Stimulated activated CD4-positive, alpha-beta T cell treated with anti-CD3 and anti-CD28 coated beads, Interleukin-4, amount 100 ng/mL, for 24 hours (primary cell): ENCODE measurements at regions not wholly inside any gene's neighbourhood (a gene's known extent, or its start where the extent isn't known, plus 50 kb on each side); places are given as distances from the start of the nearest gene placed in this dataset.
"Not testable (repeated sequence)": the region's sequence is repeated elsewhere in the genome, so short reads cannot be mapped to it uniquely, and the experiment has no call there.

Experiments used
- DNase-seq: peaks from one replicate; pipeline ENCODE4 v3.0.0-alpha.2; 2020

DNA sequence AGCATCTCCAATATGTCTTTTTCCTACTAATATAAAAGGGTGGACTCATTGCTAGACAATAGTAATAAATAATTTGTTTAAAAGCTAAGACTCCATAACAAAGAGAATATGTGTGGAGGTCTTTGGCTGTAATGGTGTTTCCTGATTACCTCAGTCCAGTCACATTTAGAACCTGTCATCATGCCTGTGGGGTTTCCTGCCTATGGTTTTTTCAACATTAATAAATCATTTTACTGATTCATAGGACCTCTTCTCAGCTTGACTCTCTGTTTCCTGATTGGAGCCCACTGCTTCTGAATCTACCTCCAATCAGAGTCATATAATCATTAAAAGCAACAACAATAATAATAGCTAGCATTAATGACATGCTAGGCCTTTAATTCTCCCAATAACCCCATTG, 52.4 kb upstream of the GNAI1 start:
- no peak for DNase-seq

DNA sequence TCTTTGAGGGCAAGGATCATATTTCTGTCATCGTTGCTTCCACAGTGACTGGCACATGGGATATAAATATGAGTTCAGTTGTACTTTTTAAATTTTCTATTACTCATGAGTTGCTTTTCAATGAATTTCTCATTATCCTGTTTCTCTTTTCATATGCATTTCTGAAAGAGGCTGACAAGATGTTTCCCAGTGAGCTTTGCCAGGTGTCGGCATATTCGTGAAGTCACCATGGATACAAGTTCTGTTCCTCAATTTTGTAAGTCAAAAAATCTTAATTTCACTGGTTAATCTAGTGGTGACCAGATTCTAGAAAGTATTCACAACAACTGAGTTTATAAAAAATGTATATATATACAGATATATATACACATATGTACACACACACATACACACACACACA, 55.7 kb upstream of the GNAI1 start:
- DNase-seq = no peak

DNA sequence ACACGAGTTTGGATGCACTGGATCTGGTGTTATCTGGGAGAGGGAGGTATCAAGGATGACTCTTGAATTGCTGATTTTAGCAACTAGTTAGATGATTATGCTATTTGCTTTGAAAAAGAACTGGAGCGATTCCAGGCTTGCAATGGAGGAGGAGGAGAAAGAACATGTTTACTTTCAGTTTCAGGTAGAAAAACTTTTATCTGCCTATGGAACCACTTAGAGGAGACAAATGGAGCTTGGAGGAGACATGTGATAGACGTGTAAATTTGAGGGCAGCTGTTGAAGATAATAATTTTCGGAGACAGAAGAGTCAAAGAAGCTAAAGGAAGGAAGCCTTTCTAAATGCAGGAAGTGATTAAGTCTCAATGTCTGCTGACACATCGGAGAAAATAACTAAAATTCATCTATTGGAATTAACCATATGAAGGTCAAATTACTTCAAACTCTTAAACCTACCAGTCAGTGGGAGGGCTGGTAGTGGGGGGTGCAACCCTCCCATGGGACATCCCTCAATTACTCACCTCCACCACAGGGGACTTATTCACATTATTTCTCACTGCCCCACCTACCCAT, 56.4 kb upstream of the GNAI1 start:
- peak; percentile 13 for DNase-seq

DNA sequence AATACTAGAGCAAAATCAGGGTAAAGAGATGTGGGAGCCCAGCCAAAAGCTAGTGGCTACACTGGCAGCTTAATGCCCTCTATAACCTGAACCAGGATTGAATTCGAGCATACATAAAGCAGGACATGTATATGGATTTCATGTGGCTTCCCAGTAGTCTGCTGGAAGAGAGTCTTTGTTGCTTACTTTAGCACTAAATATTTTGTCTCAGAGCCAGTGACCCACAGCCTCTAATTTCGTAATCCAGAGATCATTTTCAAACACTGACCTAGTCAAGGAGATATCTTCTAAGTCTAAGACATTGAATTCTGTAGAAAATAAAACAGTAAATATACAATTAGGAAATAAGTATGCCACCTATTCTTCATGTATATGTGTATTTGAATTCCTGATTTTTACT, 64.2 kb upstream of the GNAI1 start:
- no peak for DNase-seq

DNA sequence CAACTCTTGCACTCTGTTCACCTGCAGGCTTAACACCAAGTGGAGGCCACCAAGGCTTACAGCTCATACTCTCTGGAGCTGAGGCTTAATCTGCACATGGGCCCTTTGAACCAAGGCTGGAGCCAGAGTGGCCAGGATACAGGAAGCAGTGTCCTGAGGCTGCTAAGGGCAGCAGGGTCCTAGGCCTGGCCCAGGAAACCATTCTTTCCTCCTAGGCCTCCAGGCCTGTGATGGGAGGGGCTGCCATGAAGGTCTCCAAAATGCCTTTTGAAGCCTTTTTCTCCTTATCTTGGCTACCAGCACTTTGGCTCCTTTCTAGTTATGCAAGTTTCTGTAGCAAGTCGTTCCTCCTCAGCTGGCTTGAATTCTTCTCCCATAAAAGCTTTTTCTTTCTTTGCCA, 68.0 kb upstream of the GNAI1 start:
- DNase-seq = no peak

DNA sequence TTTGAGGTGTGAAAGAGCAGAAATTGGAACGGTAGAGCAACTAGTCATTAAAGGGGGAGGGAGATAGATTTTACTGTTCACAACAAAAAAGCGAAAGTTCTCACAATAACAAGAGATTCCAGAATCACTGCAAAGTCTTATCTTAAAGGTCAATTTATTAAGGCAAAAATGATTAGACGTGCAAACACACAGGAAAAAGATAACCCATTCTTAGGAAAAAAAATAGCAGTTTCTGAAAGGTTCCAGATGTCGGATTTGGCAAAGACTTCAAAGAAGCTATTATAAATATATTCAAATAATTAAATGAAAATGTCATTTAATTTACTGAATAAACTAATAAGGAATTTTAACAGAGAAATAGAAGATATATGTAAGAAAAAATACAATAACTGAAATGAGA, 70.8 kb upstream of the GNAI1 start:
- DNase-seq = no peak

DNA sequence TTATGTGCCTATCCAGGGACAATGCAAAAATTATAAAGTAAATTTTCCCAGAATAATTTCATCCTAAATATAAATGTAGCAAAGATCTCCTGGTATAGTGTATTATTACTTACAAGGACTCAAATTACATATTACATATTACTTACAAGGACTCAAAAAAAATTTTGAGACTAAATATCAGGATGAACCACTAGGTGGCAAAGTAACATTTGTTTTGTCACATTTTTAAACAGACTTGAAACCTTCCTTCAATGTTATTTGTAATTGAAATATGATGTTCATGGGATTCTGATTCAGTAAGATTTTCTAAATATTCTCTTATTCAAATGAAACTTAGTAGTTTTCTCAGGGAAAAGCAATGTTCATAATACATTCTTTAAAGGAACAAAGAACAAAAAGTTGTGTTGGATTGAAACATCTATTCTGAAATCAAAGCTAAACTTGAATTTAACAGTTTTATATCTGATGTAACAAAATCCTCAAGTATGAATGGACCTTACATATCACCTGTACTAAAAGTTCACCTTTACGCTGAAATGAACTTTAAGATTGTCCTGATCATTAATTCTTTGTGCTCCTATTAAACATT, 74.3 kb upstream of the GNAI1 start:
- DNase-seq = no peak

DNA sequence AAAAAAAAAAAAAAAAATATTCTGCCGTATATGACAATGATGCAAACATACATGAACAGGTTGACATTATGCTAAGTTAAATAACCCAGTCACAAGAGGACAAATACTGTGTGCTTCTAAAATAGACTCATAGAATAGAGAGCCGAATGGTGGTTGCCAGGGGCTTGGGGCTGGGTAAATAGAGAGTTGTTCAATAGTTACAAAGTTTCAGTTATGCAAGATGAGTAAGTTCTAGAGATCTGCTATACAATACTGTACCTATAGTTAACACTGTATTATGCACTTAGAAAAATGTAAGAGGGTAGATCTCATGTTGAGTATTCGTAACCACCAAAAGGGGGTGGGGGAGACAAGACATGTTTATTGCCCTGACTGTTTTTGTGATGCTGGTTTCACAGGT, 77.1 kb upstream of the GNAI1 start:
- DNase-seq = no peak

DNA sequence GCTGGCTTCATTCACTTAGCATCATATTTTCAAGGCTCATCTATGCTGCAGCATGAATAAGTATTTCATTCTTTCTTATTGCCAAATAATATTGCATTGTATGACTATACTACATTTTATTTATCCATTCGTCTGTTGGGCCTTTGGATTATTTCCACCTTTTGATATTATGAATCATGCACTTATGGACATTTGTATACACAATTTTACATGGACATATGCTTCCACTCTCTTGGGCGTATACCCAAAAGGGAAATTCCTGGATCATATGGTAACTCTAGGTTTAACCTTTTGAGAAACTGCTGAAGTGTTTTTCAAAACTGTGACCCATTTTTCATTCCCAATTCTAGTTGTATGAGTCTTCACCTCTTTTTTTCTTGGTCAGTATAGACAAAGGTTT, 80.3 kb upstream of the GNAI1 start:
- no peak for DNase-seq

DNA sequence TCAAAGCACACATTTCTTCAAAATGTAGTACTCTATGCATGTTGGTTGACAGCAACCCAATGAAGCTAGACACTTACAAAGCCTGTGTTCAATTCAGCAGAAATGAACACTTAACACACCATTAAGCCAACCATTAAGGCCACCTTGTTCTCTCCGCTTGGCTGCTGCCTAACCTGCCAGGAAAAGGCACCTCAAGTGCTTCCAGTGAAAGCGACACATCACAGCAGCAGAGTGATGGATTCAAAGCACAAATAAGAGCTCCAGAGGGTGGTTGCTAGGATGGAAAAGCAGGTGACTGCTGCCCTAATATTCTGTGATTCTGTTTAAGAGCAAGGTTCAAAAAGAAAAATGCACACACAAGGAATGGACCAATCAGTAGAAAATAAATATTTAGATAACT, 81.5 kb upstream of the GNAI1 start:
- no peak for DNase-seq

DNA sequence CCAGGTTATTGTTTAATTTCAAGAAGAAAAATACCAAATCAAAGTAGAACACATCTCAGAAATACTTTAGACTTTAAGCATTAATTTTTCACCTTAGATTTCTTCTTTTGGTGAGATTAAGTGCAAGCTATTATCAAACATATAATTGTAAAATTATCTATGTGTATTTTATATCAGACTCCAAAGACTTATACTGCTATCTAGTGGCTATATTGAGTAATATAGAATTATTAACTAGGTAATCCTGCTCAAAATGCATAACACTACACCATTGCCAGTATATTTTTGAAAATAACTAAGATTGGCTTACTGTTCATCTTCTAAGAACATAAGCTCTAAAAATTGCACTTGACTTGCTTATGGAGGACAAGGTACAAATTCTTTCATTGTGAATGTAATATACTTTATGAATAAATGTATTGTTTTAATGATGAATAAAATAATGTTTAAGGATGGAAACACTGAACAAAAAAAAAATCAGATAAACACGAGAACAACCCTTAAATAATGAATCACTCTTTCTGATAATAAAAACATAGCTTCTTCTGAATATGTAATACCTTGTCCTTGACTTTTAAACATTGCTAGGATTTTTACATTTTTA, 86.7 kb upstream of the GNAI1 start:
- no peak for DNase-seq

DNA sequence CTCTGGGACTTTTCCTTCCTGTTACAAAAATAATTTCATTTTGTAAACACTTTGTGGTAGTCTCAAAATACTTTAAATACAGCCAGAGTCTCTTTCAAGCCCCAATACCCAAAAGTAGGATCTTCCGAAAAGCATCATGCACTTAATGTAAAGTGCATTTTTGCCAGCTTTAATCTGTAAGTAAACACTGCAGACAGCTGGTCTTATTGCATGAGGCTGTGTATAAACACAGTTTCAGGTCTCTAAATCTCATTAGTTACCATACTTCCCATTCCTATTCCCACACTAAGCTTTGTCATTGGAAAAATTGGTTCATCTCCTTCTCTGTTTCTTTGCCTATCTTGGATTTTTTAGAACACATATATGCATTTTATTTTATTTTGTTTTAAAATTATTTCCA, 87.6 kb upstream of the GNAI1 start:
- DNase-seq = no peak

DNA sequence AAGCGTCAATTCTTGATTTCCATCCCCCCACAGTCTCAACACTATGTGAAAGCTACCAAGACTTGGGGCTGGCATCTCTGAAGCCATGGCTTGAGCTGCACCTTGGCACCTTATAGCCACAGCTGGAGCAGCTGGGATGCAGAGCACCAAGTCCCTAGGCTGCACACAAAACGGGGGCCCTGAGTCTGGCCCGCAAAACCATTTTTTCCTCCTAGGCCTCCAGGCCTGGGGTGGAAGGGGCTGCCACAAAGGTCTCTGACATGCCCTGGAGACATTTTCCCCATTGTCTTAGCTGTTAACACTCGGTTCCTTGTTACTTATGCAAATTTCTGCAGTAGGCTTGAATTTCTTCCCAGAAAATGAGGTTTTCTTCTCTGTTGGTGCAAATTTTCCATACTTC, 89.8 kb upstream of the GNAI1 start:
- DNase-seq = no peak

DNA sequence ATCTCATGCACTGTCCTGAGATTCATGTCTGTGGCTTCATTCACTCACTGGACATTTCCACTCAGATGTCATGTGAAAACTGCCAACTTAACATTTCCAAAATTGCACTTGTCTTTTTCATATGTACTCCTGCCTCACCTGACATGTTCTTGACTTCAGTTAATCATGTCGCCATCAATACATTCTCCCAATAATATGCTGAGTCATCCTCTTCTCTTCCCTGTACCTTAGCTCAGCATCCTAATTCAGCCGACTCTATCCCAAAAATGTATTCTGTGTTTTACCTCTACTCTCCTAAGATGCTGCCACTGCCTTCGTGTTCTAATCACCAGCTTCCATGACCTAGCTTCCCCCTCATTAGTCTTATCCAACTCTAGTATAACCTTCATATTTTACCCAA, 93.9 kb upstream of the GNAI1 start:
- DNase-seq = no peak

DNA sequence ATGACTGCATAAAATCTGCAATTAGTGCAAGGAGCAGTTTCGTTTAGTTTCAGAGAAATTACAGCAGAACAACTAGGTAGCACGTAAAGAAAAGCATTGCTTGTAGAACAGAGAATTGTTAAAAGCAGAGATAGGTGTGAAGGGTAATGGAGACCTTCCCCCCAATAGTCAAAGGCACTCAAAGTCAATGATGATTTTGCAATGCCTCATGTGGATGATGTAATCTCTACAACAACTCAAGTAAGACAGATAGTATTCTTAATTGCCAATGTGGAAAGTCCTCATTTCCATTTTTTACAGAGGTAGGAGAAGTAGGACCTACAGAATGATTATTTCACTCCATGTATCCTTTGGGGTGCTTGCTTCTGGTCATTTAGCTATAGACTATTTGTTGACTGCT, 94.3 kb upstream of the GNAI1 start:
- DNase-seq = no peak

DNA sequence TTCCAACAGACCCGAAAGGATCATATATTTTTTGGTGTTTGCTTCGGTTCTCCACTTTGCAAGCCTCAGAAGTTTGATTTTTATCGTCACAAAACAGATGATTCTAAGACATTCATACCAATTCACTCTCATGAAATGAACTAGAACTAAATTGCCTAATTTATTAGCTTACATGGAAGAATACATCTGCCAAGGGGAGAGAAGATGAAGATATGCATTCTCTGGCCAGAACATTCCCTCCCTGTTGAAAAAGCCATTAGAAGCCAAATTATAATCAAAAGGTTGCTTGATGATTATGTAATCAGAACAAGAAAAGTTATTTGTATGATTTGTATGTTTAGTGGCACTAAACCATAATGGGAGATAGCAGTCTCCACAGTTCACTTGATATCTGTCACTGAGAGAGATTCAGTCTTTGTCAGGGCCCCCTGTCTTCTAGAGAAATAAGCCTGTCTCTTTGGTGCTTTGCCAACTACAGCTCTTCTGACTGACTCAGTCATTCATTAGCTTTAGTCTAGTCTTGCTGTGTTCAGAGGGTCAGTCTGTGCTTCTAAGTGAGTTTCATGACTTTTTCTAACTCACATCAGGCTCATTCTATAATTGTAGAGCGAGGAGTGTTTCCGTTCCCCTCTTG, 95.3 kb upstream of the GNAI1 start:
- no peak for DNase-seq

DNA sequence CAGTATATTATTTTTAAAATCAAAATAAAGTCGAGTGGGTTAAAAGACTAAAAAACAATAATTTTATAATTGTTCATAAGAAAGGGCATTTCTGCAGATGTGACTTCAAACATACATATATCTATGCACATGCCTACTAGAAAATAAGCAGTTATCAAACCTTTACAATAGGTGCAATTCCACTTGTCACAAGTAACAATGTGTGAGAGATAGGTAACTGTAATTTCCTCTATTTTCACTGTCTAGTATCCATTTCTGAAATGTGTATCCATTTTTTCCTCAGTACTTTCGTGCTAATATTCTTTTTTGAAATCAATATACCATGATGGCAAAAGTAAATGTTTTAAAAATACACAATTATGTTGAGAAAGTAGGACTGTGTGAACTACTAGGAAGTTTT, 96.9 kb upstream of the GNAI1 start:
- DNase-seq = no peak

DNA sequence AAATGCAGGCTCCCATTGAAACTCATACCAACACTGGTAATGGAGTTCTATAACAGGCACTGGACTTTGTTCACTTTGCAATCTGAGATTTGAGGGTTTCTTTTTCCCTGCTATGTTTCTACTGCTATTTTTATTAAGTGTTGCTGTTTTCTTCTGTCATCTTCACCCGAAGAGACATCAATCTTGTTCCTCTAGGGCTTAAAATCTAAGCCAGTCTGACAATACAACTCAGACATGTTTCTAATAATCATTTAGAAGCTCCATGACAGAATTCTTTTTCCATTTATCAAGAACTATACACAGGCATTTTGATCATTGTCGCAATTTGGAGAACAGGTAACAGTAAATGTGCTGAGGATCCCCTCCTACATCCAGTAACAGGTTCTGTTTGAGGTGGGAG, 98.5 kb upstream of the GNAI1 start:
- no peak for DNase-seq

DNA sequence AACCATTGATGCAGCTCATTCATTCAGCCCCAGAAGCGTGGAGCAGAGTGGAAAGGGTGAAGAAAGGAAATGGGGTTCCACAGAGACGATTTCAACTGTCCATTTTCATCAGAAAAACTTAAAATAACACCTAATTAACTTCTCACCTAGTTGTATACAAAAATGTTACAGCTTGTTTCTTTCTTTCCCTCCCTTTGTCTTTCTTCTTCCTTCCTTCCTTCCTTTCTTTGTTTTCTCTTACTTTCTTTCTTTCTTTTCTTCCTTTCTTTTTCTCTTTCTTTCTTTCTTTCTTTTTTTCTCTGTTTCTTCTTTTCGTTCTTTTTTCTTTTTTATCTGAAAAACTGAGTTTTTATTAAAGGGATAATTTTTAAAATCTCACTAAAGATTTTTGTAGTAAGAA, 105.9 kb upstream of the GNAI1 start:
- no peak for DNase-seq

DNA sequence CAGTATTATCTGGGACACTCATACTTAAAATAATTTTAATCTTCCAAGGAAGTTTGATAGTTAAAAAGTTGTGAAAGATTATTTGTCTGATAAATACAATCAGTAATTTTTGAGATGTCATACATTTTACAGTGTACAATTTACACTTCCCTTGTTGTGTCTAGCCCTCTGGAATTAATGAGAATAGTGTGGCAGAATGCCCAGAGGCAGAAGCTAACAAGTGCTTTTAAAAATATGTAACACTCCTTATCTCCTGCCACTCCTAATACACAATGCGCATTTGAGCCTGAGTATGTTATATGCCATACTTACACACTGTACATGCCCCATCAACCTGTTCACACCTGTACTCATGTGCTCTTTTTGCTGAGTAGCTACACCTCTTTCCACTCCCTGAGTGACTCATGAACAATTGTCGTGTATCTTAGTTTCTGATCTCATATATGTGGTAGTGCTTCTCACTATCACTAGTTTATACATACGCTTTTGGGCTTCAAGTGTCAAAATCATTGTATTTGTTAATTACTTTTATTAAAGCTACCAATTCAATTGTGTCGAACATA, 106.9 kb upstream of the GNAI1 start:
- no peak for DNase-seq

DNA sequence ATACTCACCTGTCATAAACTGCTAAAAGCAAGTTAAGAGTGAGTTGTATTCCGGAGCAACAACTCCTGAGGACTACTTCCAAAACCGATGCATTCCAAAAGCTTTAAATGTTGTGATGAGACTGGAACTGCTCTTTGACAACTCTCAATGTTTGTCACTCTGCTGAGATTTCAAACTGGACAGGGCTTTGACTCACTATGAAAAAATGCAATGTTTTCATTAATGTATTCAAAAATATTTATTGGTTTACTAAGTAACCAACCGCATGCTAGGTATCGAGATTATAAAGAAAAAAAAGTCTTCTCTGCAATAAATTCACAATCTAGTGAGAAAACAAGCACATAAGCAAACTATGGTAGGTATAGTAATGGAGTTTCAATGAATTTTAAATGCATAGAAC, 107.9 kb upstream of the GNAI1 start:
- DNase-seq = no peak

DNA sequence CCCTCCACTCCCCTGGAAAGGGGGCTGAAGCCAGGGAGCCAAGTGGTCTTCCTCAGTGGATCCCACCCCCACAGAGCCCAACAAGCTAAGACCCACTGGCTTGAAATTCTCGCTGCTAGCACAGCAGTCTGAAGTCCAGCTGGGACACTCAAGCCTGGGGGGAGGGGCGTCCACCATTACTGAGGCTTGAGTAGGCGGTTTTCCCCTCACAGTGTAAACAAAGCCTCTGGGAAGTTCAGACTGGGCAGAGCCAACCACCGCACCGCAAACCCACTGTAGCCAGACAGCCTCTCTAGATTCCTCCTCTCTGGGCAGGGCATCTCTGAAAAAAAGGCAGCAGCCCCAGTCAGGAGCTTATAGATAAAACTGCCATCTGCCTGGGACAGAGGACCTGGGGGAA, 114.4 kb upstream of the GNAI1 start:
- DNase-seq = not testable (repeated sequence)

DNA sequence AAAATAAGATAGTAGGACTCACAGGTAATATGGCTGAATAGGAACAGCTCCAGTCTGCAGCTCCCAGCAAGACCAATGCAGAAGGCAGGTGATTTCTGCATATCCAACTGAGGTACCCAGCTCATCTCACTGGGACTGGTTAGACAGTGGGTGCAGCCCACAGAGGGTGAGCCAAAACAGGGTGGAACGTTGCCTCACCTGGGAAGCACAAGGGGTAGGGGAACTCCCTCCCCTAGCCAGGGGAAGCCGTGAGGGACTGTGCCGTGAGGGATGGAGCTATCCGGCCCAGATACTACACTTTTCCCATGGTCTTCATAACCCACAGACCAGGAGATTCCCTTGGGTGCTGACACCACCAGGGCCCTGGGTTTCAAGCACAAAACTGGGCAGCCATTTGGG, 114.8 kb upstream of the GNAI1 start:
- DNase-seq = not testable (repeated sequence)
